HCT116 (cell line): ENCODE measurements at regions not wholly inside any gene's neighbourhood (a gene's known extent, or its start where the extent isn't known, plus 50 kb on each side); places are given as distances from the start of the nearest gene placed in this dataset.

Experiments used
- CEBPB ChIP-seq: IDR thresholded peaks from 2 replicates; pipeline ENCODE4 v1.6.1; 2012; ENCODE audit warnings: low read depth
- EZH2 ChIP-seq: fragments of 200-600 bp; sonication (generic); IDR thresholded peaks from 2 replicates; pipeline ENCODE4 v1.6.1; 2017; ENCODE audit warnings: antibody characterized with exemption, mixed run types
- EZH2phosphoT487 ChIP-seq: fragments of 200-600 bp; IDR thresholded peaks from 2 replicates; pipeline ENCODE4 v1.6.1; 2018; ENCODE audit warnings: antibody characterized with exemption, borderline replicate concordance
- JUND ChIP-seq: IDR thresholded peaks from 2 replicates; pipeline ENCODE4 v1.6.1; 2012
- POLR2A ChIP-seq: IDR thresholded peaks from 2 replicates; pipeline ENCODE4 v1.7.0; 2011; ENCODE audit warnings: borderline replicate concordance; ENCODE audit not compliant: insufficient read depth, insufficient read length; ENCODE audit errors: extremely low read depth
- POLR2AphosphoS5 ChIP-seq: IDR thresholded peaks from 2 replicates; pipeline ENCODE4 v1.6.1; 2011; ENCODE audit warnings: mild to moderate bottlenecking, low read depth, low read length, moderate library complexity
- RAD21 ChIP-seq: IDR thresholded peaks from 2 replicates; pipeline ENCODE4 v1.6.1; 2012; ENCODE audit warnings: low read depth, mild to moderate bottlenecking
- SP1 ChIP-seq: IDR thresholded peaks from 2 replicates; pipeline ENCODE4 v1.6.1; 2012; ENCODE audit warnings: low read depth
- SRF ChIP-seq: IDR thresholded peaks from 2 replicates; pipeline ENCODE4 v1.6.1; 2012; ENCODE audit warnings: low read depth
- YY1 ChIP-seq: IDR thresholded peaks from 2 replicates; pipeline ENCODE4 v1.6.1; 2011; ENCODE audit warnings: low read length, low read depth, moderate library complexity, mild to moderate bottlenecking; ENCODE audit not compliant: insufficient replicate concordance; ENCODE audit errors: extremely low read depth
- TF ChIP-seq, protein P1 (sequence below), 3 experiments: fragments of 200-600 bp in 1 of 3; sonication (generic) in 1 of 3; IDR thresholded peaks in 2 of 3; conservative IDR thresholded peaks in 1 of 3; 2 replicates each; pipeline ENCODE4 v1.5.1; 2012 to 2017; ENCODE audit warnings: low read depth in 2 of 3, low read length in 2 of 3, antibody characterized with exemption in 1 of 3, borderline replicate concordance in 1 of 3, control low read depth in 1 of 3, mild to moderate bottlenecking in 1 of 3, mixed read lengths in 1 of 3, mixed run types in 1 of 3, moderate library complexity in 1 of 3; ENCODE audit not compliant: insufficient read depth in 1 of 3
- TF ChIP-seq, protein P2 (sequence below): IDR thresholded peaks from 2 replicates; pipeline ENCODE4 v1.6.1; 2012

DNA sequence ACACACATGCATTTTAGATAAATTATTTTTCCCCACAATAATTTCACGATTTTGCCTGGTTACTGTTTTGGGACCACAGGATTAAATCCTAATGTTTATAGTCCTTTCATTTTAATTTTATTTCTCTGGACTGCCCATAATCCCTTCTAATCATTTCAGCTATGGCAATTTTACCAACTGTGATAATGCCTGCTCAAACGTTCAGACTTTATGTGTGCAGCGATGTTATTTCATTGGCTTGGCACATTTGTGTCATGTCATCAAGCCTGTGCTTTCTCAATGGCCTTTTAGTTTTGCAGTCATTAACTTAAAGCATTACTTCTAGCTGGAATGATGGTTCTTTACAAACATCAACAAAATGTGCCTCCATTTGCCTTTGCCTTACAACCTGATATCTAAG is 140.6 kb upstream of the HSF2 start:
- TF ChIP-seq EZH2phosphoT487 (no peak), SRF (no peak), YY1 (no peak), POLR2A (no peak), SP1 (no peak), EZH2 (no peak), POLR2AphosphoS5 (no peak), JUND (no peak), RAD21 (no peak), CEBPB (no peak)
- TF ChIP-seq, protein P1, sequence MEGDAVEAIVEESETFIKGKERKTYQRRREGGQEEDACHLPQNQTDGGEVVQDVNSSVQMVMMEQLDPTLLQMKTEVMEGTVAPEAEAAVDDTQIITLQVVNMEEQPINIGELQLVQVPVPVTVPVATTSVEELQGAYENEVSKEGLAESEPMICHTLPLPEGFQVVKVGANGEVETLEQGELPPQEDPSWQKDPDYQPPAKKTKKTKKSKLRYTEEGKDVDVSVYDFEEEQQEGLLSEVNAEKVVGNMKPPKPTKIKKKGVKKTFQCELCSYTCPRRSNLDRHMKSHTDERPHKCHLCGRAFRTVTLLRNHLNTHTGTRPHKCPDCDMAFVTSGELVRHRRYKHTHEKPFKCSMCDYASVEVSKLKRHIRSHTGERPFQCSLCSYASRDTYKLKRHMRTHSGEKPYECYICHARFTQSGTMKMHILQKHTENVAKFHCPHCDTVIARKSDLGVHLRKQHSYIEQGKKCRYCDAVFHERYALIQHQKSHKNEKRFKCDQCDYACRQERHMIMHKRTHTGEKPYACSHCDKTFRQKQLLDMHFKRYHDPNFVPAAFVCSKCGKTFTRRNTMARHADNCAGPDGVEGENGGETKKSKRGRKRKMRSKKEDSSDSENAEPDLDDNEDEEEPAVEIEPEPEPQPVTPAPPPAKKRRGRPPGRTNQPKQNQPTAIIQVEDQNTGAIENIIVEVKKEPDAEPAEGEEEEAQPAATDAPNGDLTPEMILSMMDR (IDR thresholded peaks at IDR 0.05 in 2 of 3, conservative IDR thresholded peaks at IDR 0.05 in 1 of 3; ENCODE audit: borderline replicate concordance in 1 of 3, insufficient read depth in 1 of 3, low read depth in 2 of 3, low read length in 2 of 3): no peak
- TF ChIP-seq, protein P2, sequence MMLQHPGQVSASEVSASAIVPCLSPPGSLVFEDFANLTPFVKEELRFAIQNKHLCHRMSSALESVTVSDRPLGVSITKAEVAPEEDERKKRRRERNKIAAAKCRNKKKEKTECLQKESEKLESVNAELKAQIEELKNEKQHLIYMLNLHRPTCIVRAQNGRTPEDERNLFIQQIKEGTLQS: no peak
